GM23338 (cell line): ENCODE measurements at regions not wholly inside any gene's neighbourhood (a gene's known extent, or its start where the extent isn't known, plus 50 kb on each side); places are given as distances from the start of the nearest gene placed in this dataset.

Source experiments
- ATAC-seq: fragments of 200-7000 bp; cut with Tn5 transposase; 3 replicates; pipeline ENCODE4 v1.9.1; 2020
- DNase-seq: peaks from one replicate; pipeline ENCODE4 v3.0.0-alpha.2; 2015; ENCODE audit warnings: low spot score
- H2AFZ ChIP-seq: fragments of 200-600 bp; sonication (generic); 2 replicates; pipeline ENCODE4 v1.8.0; 2016; ENCODE audit warnings: antibody characterized with exemption, mild to moderate bottlenecking, moderate library complexity
- H3F3A ChIP-seq: fragments of 200-600 bp; sonication (generic); replicated peaks from 2 replicates; pipeline ENCODE4 v1.8.0; 2017; ENCODE audit warnings: antibody characterized with exemption, mixed run types, low read depth
- H3K27ac ChIP-seq: fragments of 200-600 bp; sonication (generic); 2 replicates; pipeline ENCODE4 v1.6.1; 2016; ENCODE audit warnings: low read depth
- H3K27me3 ChIP-seq: fragments of 200-600 bp; sonication (generic); 2 replicates; pipeline ENCODE4 v1.8.0; 2016; ENCODE audit warnings: mild to moderate bottlenecking, mixed run types, moderate library complexity; ENCODE audit not compliant: insufficient read depth
- H3K36me3 ChIP-seq: fragments of 200-600 bp; sonication (generic); 2 replicates; pipeline ENCODE4 v1.8.0; 2016; ENCODE audit warnings: mild to moderate bottlenecking; ENCODE audit not compliant: insufficient read depth
- H3K4me1 ChIP-seq: fragments of 200-600 bp; sonication (generic); 2 replicates; pipeline ENCODE4 v1.8.0; 2016; ENCODE audit warnings: mild to moderate bottlenecking, moderate library complexity; ENCODE audit not compliant: insufficient read depth
- H3K4me2 ChIP-seq: fragments of 200-600 bp; sonication (generic); 2 replicates; pipeline ENCODE4 v1.7.1; 2017; ENCODE audit warnings: mixed run types
- H3K4me3 ChIP-seq: fragments of 200-600 bp; sonication (generic); 2 replicates; pipeline ENCODE4 v1.6.1; 2016; ENCODE audit warnings: mixed run types
- H3K79me2 ChIP-seq: fragments of 200-600 bp; sonication (generic); replicated peaks from 2 replicates; pipeline ENCODE4 v1.8.0; 2017; ENCODE audit warnings: mild to moderate bottlenecking; ENCODE audit not compliant: insufficient read depth
- H3K9me2 ChIP-seq: fragments of 200-600 bp; sonication (generic); 2 replicates; pipeline ENCODE4 v1.8.0; 2017; ENCODE audit not compliant: insufficient read depth
- H4K20me1 ChIP-seq: fragments of 200-600 bp; sonication (generic); replicated peaks from 2 replicates; pipeline ENCODE4 v1.8.0; 2017; ENCODE audit warnings: mild to moderate bottlenecking; ENCODE audit not compliant: insufficient read depth
- H3K27ac Mint-ChIP-seq: 2 replicates; pipeline ENCODE4 v1.8.0; 2020; ENCODE audit warnings: inconsistent platforms, mild to moderate bottlenecking, moderate library complexity, mixed read lengths
- H3K27me3 Mint-ChIP-seq: 3 replicates; pipeline ENCODE4 v1.8.0; 2022; ENCODE audit warnings: low read depth, mild to moderate bottlenecking, moderate library complexity, mixed read lengths, inconsistent platforms; ENCODE audit not compliant: insufficient read depth, poor library complexity
- H3K36me3 Mint-ChIP-seq: 3 replicates; pipeline ENCODE4 v1.8.0; 2021; ENCODE audit warnings: low read depth, mild to moderate bottlenecking, inconsistent platforms, moderate library complexity, mixed read lengths
- H3K4me1 Mint-ChIP-seq: 3 replicates; pipeline ENCODE4 v1.8.0; 2020; ENCODE audit warnings: mild to moderate bottlenecking, inconsistent platforms, mixed read lengths
- H3K4me3 Mint-ChIP-seq: 3 replicates; pipeline ENCODE4 v1.8.0; 2021; ENCODE audit warnings: moderate library complexity, mild to moderate bottlenecking, inconsistent platforms, mixed read lengths
- H3K9me3 Mint-ChIP-seq: 3 replicates; pipeline ENCODE4 v1.8.0; 2020; ENCODE audit warnings: moderate library complexity, mild to moderate bottlenecking, inconsistent platforms, mixed read lengths
- CREB1 ChIP-seq: fragments of 250-450 bp; sonication (Bioruptor Pico); IDR thresholded peaks from 2 replicates; pipeline ENCODE4 v1.5.0; 2020; ENCODE audit warnings: low read depth, mild to moderate bottlenecking, moderate library complexity
- CTCF ChIP-seq, 2 experiments: fragments of 200-600 bp in 1 of 2; sonication (generic) in 1 of 2; conservative IDR thresholded peaks; 2 replicates each; pipeline versions ENCODE4 v1.5.1 to v1.6.1; 2016 to 2017; ENCODE audit warnings: antibody characterized with exemption in 2 of 2, low read depth in 2 of 2, mild to moderate bottlenecking in 2 of 2, moderate library complexity in 1 of 2
- NANOG ChIP-seq: IDR thresholded peaks from 2 replicates; pipeline ENCODE4 v1.6.1; 2016; ENCODE audit warnings: antibody characterized with exemption, borderline replicate concordance
- REST ChIP-seq: IDR thresholded peaks from one replicate; pipeline ENCODE4 v1.6.1; 2018; ENCODE audit warnings: antibody characterized with exemption; ENCODE audit not compliant: unreplicated experiment
- ZNF114 ChIP-seq: fragments of 250-450 bp; sonication (Bioruptor Pico); IDR thresholded peaks from 2 replicates; pipeline ENCODE4 v1.5.0; 2020; ENCODE audit warnings: mild to moderate bottlenecking, moderate library complexity
- ZNF331 ChIP-seq: fragments of 250-450 bp; sonication (Bioruptor Pico); IDR thresholded peaks from 2 replicates; pipeline ENCODE4 v1.5.0; 2020; ENCODE audit warnings: low read depth, mild to moderate bottlenecking, moderate library complexity
- ZNF462 ChIP-seq: fragments of 250-450 bp; sonication (Bioruptor Pico); IDR thresholded peaks from 2 replicates; pipeline ENCODE4 v1.5.0; 2020; ENCODE audit warnings: mild to moderate bottlenecking, moderate library complexity

GRCh38 chr1:55418208-55419000 is 203.2 kb upstream of the USP24 start (continued):
- no peak for TF ChIP-seq REST

- peaks cover 14% of the 10 kb centered on the region for H3K9me3 Mint-ChIP-seq
- Histone ChIP-seq H2AFZ (no peak overlapping the region), H3K4me3 (no peak overlapping the region), H3K79me2 (no peaks in the 10 kb centered on the region), H3K27ac (no peak overlapping the region), H3F3A (no peaks in the 10 kb centered on the region), H4K20me1 (no peaks in the 10 kb centered on the region), H3K27me3 (no peaks in the 10 kb centered on the region), H3K4me2 (no peak overlapping the region), H3K4me1 (no peaks in the 10 kb centered on the region), H3K9me2 (peaks cover 8% of the 10 kb centered on the region), H3K36me3 (no peaks in the 10 kb centered on the region)
- H3K27ac Mint-ChIP-seq, result no peak overlapping the region
- no peaks in the 10 kb centered on the region for H3K36me3 Mint-ChIP-seq
- H3K4me1 Mint-ChIP-seq, result peaks cover 3% of the 10 kb centered on the region; the same call in 1 of the 3 replicates
- H3K4me3 Mint-ChIP-seq, result no peak overlapping the region
- ATAC-seq (no peak), DNase-seq (no peak)
- H3K27me3 Mint-ChIP-seq, result no peaks in the 10 kb centered on the region
- no peak for TF ChIP-seq ZNF114 (CRISPR knock-in tag)
- TF ChIP-seq REST, result no peak
- TF ChIP-seq CTCF (conservative IDR thresholded peaks at IDR 0.05; ENCODE audit: low read depth in 2 of 2), result no peak
- no peak for TF ChIP-seq ZNF331 (CRISPR knock-in tag)
- TF ChIP-seq NANOG, result no peak
- TF ChIP-seq CREB1 (CRISPR knock-in tag), result no peak
- TF ChIP-seq ZNF462, result no peak
These were observed 201.1 kb upstream of the USP24 start for GRCh38 chr1:55416164-55416842.
